ENCODE measurements at regions not wholly inside any gene's neighbourhood (a gene's known extent, or its start where the extent isn't known, plus 50 kb on each side); places are given as distances from the start of the nearest gene placed in this dataset.

- Mint-ChIP-seq H3K9me3 (no peaks in the 10 kb centered on the region), H3K36me3 (ENCODE audit: low read depth) (no peaks in the 10 kb centered on the region), H3K4me1 (ENCODE audit: low read depth) (peaks cover 13% of the 10 kb centered on the region), H3K27ac (no peak overlapping the region), H3K4me3 (no peak overlapping the region), H3K27me3 (peaks cover 1% of the 10 kb centered on the region)
- intact Hi-C loops (cut with micrococcal nuclease): loop anchor here (10.0 kb wide), 1 partner anchor 123 kb away; no protein-coding TSS in a partner anchor
- DNase-seq: no peak
- CTCF ChIA-PET: interaction anchor here (1.2 to 8.6 kb wide), 5 partner anchors 10 to 128 kb away, joined by 3 to 71 read pairs (median 8); no protein-coding TSS in a partner anchor
- POLR2A ChIA-PET: no interaction called here
- ATAC-seq: no peak
- TF ChIP-seq CTCF (IDR thresholded peaks at IDR 0.05): no peak
Measured at GRCh38 chr5:149438281-149438680, 59.2 kb upstream of the IL17B start.

- ChIA-PET POLR2A (interaction anchor here (0.7 kb wide), 1 partner anchor 9 kb away, joined by 3 read pairs; no protein-coding TSS in a partner anchor), CTCF (interaction anchor here (1.5 to 1.8 kb wide), 2 partner anchors 11 to 13 kb away, joined by 3 to 4 read pairs; no protein-coding TSS in a partner anchor)
- no peak for TF ChIP-seq CTCF (IDR thresholded peaks at IDR 0.05)
- ATAC-seq: no peak
- Mint-ChIP-seq H3K36me3 (ENCODE audit: low read depth) (no peaks in the 10 kb centered on the region), H3K27me3 (peaks cover 1% of the 10 kb centered on the region), H3K27ac (no peak overlapping the region), H3K9me3 (no peaks in the 10 kb centered on the region), H3K4me1 (ENCODE audit: low read depth) (peaks cover 13% of the 10 kb centered on the region), H3K4me3 (no peak overlapping the region)
- intact Hi-C loops (cut with micrococcal nuclease): loop anchor here (10.0 kb wide), 1 partner anchor 123 kb away; no protein-coding TSS in a partner anchor
- DNase-seq: no peak
Measured at GRCh38 chr5:149437391-149438040, 58.4 kb upstream of the IL17B start.

- ATAC-seq: no peak
- Mint-ChIP-seq H3K4me1 (ENCODE audit: low read depth) (peaks cover 17% of the 10 kb centered on the region), H3K27me3 (peaks cover 1% of the 10 kb centered on the region), H3K27ac (no peak overlapping the region), H3K4me3 (no peak overlapping the region), H3K36me3 (ENCODE audit: low read depth) (no peaks in the 10 kb centered on the region), H3K9me3 (no peaks in the 10 kb centered on the region)
- ChIA-PET POLR2A (interaction anchor here (0.7 to 1.1 kb wide), 2 partner anchors 24 to 213 kb away, joined by 3 to 4 read pairs; no protein-coding TSS in a partner anchor), CTCF (interaction anchor here (0.7 to 5.8 kb wide), 29 partner anchors 10 to 294 kb away, joined by 3 to 60 read pairs (median 4); partner anchors contain the start of gene PPARGC1B)
- no peak for DNase-seq
- intact Hi-C loops (cut with micrococcal nuclease): loop anchor here (10.0 kb wide), 1 partner anchor 121 kb away; no protein-coding TSS in a partner anchor
- no peak for TF ChIP-seq CTCF (IDR thresholded peaks at IDR 0.05)
Measured at GRCh38 chr5:149435660-149436059, 56.6 kb upstream of the IL17B start.

- no peak overlapping the region for H3K27ac Mint-ChIP-seq
- CTCF ChIA-PET: interaction anchor here (0.6 to 5.8 kb wide), 37 partner anchors 10 to 295 kb away, joined by 3 to 60 read pairs (median 4); partner anchors contain the start of gene PPARGC1B
- H3K36me3 Mint-ChIP-seq (ENCODE audit: low read depth): no peaks in the 10 kb centered on the region
- TF ChIP-seq CTCF (IDR thresholded peaks at IDR 0.05): no peak
- no peak for ATAC-seq
- intact Hi-C loops (cut with micrococcal nuclease): loop anchor here (10.0 kb wide), 1 partner anchor 120 kb away; no protein-coding TSS in a partner anchor
- H3K9me3 Mint-ChIP-seq: no peaks in the 10 kb centered on the region
- H3K4me1 Mint-ChIP-seq (ENCODE audit: low read depth): peaks cover 13% of the 10 kb centered on the region
- POLR2A ChIA-PET: interaction anchor here (1.1 kb wide), 1 partner anchor 214 kb away, joined by 3 read pairs; no protein-coding TSS in a partner anchor
- H3K27me3 Mint-ChIP-seq: peaks cover 1% of the 10 kb centered on the region
- H3K4me3 Mint-ChIP-seq: no peak overlapping the region
- no peak for DNase-seq
Measured at GRCh38 chr5:149435015-149435376, 55.9 kb upstream of the IL17B start.
